Stimulated activated naive CD8-positive, alpha-beta T cell treated with anti-CD3 and anti-CD28 coated beads, Interleukin-15, Interleukin-2, amounts not matched to agents 100 U/mL and 50 U/mL, for 24 hours (primary cell): ENCODE measurements at regions not wholly inside any gene's neighbourhood (a gene's known extent, or its start where the extent isn't known, plus 50 kb on each side); places are given as distances from the start of the nearest gene placed in this dataset.
"Not testable (repeated sequence)": the region's sequence is repeated elsewhere in the genome, so short reads cannot be mapped to it uniquely, and the experiment has no call there.

ENCODE experiments used
- ATAC-seq: fragments of 150-1000 bp; cut with Tn5 transposase; one replicate; pipeline ENCODE4 v1.10.0; 2021
- DNase-seq: peaks from one replicate; pipeline ENCODE4 v3.0.0; 2021

GRCh38 chr11:110514967-110515366 lies 85.2 kb downstream of the FDX1 start:
- no peak for DNase-seq
- no peak for ATAC-seq

GRCh38 chr11:110517381-110517780 lies 87.6 kb downstream of the FDX1 start:
- ATAC-seq, DNase-seq: not testable (repeated sequence)

GRCh38 chr11:110518809-110519514 lies 89.2 kb downstream of the FDX1 start:
- ATAC-seq (no peak), DNase-seq (no peak)

GRCh38 chr11:110519796-110520195 lies 90.0 kb downstream of the FDX1 start:
- ATAC-seq (no peak), DNase-seq (no peak)

- no peak for ATAC-seq
- DNase-seq, result no peak
Measured at GRCh38 chr11:110522471-110522870, 92.7 kb downstream of the FDX1 start.

GRCh38 chr11:110524238-110524637 lies 94.5 kb downstream of the FDX1 start:
- ATAC-seq (no peak), DNase-seq (no peak)

GRCh38 chr11:110525883-110526282 lies 96.1 kb downstream of the FDX1 start:
- ATAC-seq, result peak; percentile 56
- DNase-seq, result no peak

- ATAC-seq, result peak; percentile 37
Measured at GRCh38 chr11:110526323-110526722, 96.6 kb downstream of the FDX1 start.

More at GRCh38 chr11:110526323-110526722, 96.6 kb downstream of the FDX1 start:
- DNase-seq, result no peak
